Neural cell (in vitro differentiated cells): ENCODE measurements at regions not wholly inside any gene's neighbourhood (a gene's known extent, or its start where the extent isn't known, plus 50 kb on each side); places are given as distances from the start of the nearest gene placed in this dataset.
"Not testable (repeated sequence)": the region's sequence is repeated elsewhere in the genome, so short reads cannot be mapped to it uniquely, and the experiment has no call there.

Source experiments
- H2AFZ ChIP-seq: fragments of 200-600, 300-800 bp; sonication (generic), shearing (Covaris generic); 2 replicates; pipeline ENCODE4 v1.6.0; 2014; ENCODE audit warnings: low read depth, mild to moderate bottlenecking, antibody characterized with exemption, low read length, moderate library complexity
- H3F3A ChIP-seq: fragments of 200-600 bp; shearing (Covaris generic); 2 replicates; pipeline ENCODE4 v1.6.1; 2016; ENCODE audit warnings: mild to moderate bottlenecking, moderate library complexity, mixed read lengths, antibody characterized with exemption, low read length; ENCODE audit not compliant: insufficient read depth, poor library complexity, severe bottlenecking
- H3K27ac ChIP-seq: fragments of 200-600, 300-800 bp; sonication (generic), shearing (Covaris generic); 2 replicates; pipeline ENCODE4 v1.5.1; 2014; ENCODE audit warnings: mild to moderate bottlenecking, low read length, moderate library complexity
- H3K27me3 ChIP-seq: fragments of 300-800, 200-600 bp; sonication (generic), shearing (Covaris generic); 2 replicates; pipeline ENCODE4 v1.6.0; 2014; ENCODE audit warnings: mild to moderate bottlenecking, low read depth, low read length, moderate library complexity; ENCODE audit not compliant: insufficient read depth
- H3K36me3 ChIP-seq: fragments of 300-800, 200-600 bp; sonication (generic), shearing (Covaris generic); 2 replicates; pipeline ENCODE4 v1.5.1; 2014; ENCODE audit warnings: mild to moderate bottlenecking, antibody characterized with exemption, low read length, moderate library complexity; ENCODE audit not compliant: insufficient read depth
- H3K4me2 ChIP-seq: fragments of 300-800, 200-600 bp; sonication (generic), shearing (Covaris generic); 2 replicates; pipeline ENCODE4 v1.6.0; 2014; ENCODE audit warnings: mild to moderate bottlenecking, low read length
- H3K4me3 ChIP-seq: fragments of 300-800, 200-600 bp; sonication (generic), shearing (Covaris generic); 2 replicates; pipeline ENCODE4 v1.5.1; 2014; ENCODE audit warnings: mild to moderate bottlenecking, low read length, moderate library complexity
- H3K79me2 ChIP-seq: fragments of 200-600 bp; shearing (Covaris generic); replicated peaks from 2 replicates; pipeline ENCODE4 v1.6.0; 2014; ENCODE audit warnings: mild to moderate bottlenecking, low read length, moderate library complexity; ENCODE audit not compliant: insufficient read depth
- H3K9ac ChIP-seq: fragments of 300-800, 200-600 bp; sonication (generic), shearing (Covaris generic); 2 replicates; pipeline ENCODE4 v1.6.1; 2016; ENCODE audit warnings: mild to moderate bottlenecking, low read length, mixed read lengths
- H3K9me2 ChIP-seq: fragments of 200-600 bp; shearing (Covaris generic); 2 replicates; pipeline ENCODE4 v1.6.1; 2016; ENCODE audit warnings: mild to moderate bottlenecking, low read length, mixed read lengths; ENCODE audit not compliant: insufficient read depth
- H3K9me3 ChIP-seq: fragments of 200-600, 300-800 bp; sonication (generic), shearing (Covaris generic); 2 replicates; pipeline ENCODE4 v1.6.1; 2016; ENCODE audit warnings: mild to moderate bottlenecking, mixed run types, low read length, moderate library complexity, mixed read lengths
- H4K20me1 ChIP-seq: fragments of 200-600 bp; shearing (Covaris generic); 2 replicates; pipeline ENCODE4 v1.6.1; 2016; ENCODE audit warnings: mild to moderate bottlenecking, mixed run types; ENCODE audit not compliant: insufficient read depth
- CTCF ChIP-seq: fragments of 450-650 bp; IDR thresholded peaks from 2 replicates; pipeline ENCODE4 v1.5.1; 2014; ENCODE audit warnings: antibody characterized with exemption, mild to moderate bottlenecking, moderate library complexity; ENCODE audit not compliant: poor library complexity, severe bottlenecking
- EP300 ChIP-seq: fragments of 450-650 bp; conservative IDR thresholded peaks from 2 replicates; pipeline ENCODE4 v1.6.1; 2014; ENCODE audit warnings: antibody characterized with exemption, mild to moderate bottlenecking, moderate library complexity; ENCODE audit not compliant: poor library complexity, severe bottlenecking
- EZH2 ChIP-seq: fragments of 200-600, 300-800 bp; shearing (Covaris generic), sonication (generic); IDR thresholded peaks from 2 replicates; pipeline ENCODE4 v1.6.1; 2014; ENCODE audit warnings: antibody characterized with exemption, low read length, borderline replicate concordance, mild to moderate bottlenecking; ENCODE audit not compliant: insufficient read depth, poor library complexity, severe bottlenecking
- MXI1 ChIP-seq: fragments of 450-650 bp; conservative IDR thresholded peaks from 2 replicates; pipeline ENCODE4 v1.6.1; 2014; ENCODE audit warnings: antibody characterized with exemption, mild to moderate bottlenecking; ENCODE audit not compliant: poor library complexity, severe bottlenecking
- POLR2AphosphoS5 ChIP-seq: IDR thresholded peaks from 2 replicates; pipeline ENCODE4 v1.6.1; 2012
- RAD21 ChIP-seq: fragments of 450-650 bp; conservative IDR thresholded peaks from 2 replicates; pipeline ENCODE4 v1.6.1; 2014; ENCODE audit warnings: antibody characterized with exemption, mild to moderate bottlenecking, moderate library complexity
- REST ChIP-seq: IDR thresholded peaks from 2 replicates; pipeline ENCODE4 v1.6.1; 2012; ENCODE audit warnings: borderline replicate concordance
- SMC3 ChIP-seq: fragments of 450-650 bp; conservative IDR thresholded peaks from 2 replicates; pipeline ENCODE4 v1.6.1; 2014; ENCODE audit warnings: antibody characterized with exemption, mild to moderate bottlenecking, moderate library complexity; ENCODE audit not compliant: poor library complexity
- TAF1 ChIP-seq: IDR thresholded peaks from 2 replicates; pipeline ENCODE4 v1.6.1; 2012; ENCODE audit warnings: low read depth

- TF ChIP-seq EZH2: no peak
Observed at GRCh38 chr10:83765731-83766130, 373.6 kb upstream of the GHITM start (continued).

GRCh38 chr10:83769281-83769820, 370.0 kb upstream of the GHITM start:
- H3K9me2 ChIP-seq: no peaks in the 10 kb centered on the region
- no peak overlapping the region for H3K9ac ChIP-seq
- H3K79me2 ChIP-seq: no peaks in the 10 kb centered on the region
- H3K9me3 ChIP-seq: no peaks in the 10 kb centered on the region
- H3K27ac ChIP-seq: no peak overlapping the region
- no peaks in the 10 kb centered on the region for H3K27me3 ChIP-seq
- no peaks in the 10 kb centered on the region for H4K20me1 ChIP-seq
- H3F3A ChIP-seq: no peaks in the 10 kb centered on the region
- no peaks in the 10 kb centered on the region for H3K36me3 ChIP-seq
- no peak overlapping the region for H3K4me2 ChIP-seq
- no peak for TF ChIP-seq REST
- TF ChIP-seq EP300: no peak
- TF ChIP-seq POLR2AphosphoS5: no peak
- no peak for TF ChIP-seq RAD21
- no peak for TF ChIP-seq MXI1
- TF ChIP-seq SMC3: no peak
- no peak for TF ChIP-seq EZH2
- TF ChIP-seq CTCF: no peak
- no peak for TF ChIP-seq TAF1
- no peak overlapping the region for H2AFZ ChIP-seq
- no peak overlapping the region for H3K4me3 ChIP-seq

- not testable (repeated sequence) for H3K4me2 ChIP-seq, H3K27ac ChIP-seq, H4K20me1 ChIP-seq, H3K4me3 ChIP-seq, H3K9me2 ChIP-seq, H3K9me3 ChIP-seq, H3K27me3 ChIP-seq, H3K79me2 ChIP-seq, H3F3A ChIP-seq, H3K9ac ChIP-seq, H2AFZ ChIP-seq, H3K36me3 ChIP-seq
Observed at GRCh38 chr10:83786701-83787100, 352.6 kb upstream of the GHITM start.
